NOMO-1 treated with dmso at 0.1 percent for 144 hours (cell line): ENCODE measurements at regions not wholly inside any gene's neighbourhood (a gene's known extent, or its start where the extent isn't known, plus 50 kb on each side); places are given as distances from the start of the nearest gene placed in this dataset.

Experiments
- DNase-seq: peaks from one replicate; lab custom pipeline; 2025; ENCODE audit not compliant: unreplicated experiment; lab: John Stamatoyannopoulos, UW

GRCh38 chr17:77534137-77534536, 393.4 kb downstream of the SEC14L1 start:
- no peak for DNase-seq

- no peak for DNase-seq
These were observed 394.7 kb downstream of the SEC14L1 start for GRCh38 chr17:77535435-77535834.

GRCh38 chr17:77535892-77536291, 395.1 kb downstream of the SEC14L1 start:
- DNase-seq = no peak

GRCh38 chr17:77537566-77537965, 396.8 kb downstream of the SEC14L1 start:
- DNase-seq = no peak

- DNase-seq = no peak
These were observed 399.8 kb downstream of the SEC14L1 start for GRCh38 chr17:77540531-77540930.

GRCh38 chr17:77540975-77541374, 400.2 kb downstream of the SEC14L1 start:
- no peak for DNase-seq

GRCh38 chr17:77542011-77542410, 401.2 kb downstream of the SEC14L1 start:
- no peak for DNase-seq

- peak; percentile 57 for DNase-seq
These were observed 402.1 kb downstream of the SEC14L1 start for GRCh38 chr17:77542551-77543490.

GRCh38 chr17:77543801-77544200, 403.0 kb downstream of the SEC14L1 start:
- no peak for DNase-seq

- DNase-seq = peak; percentile 27
These were observed 403.8 kb downstream of the SEC14L1 start for GRCh38 chr17:77544347-77545110.

GRCh38 chr17:77546772-77547241, 406.0 kb downstream of the SEC14L1 start:
- no peak for DNase-seq

- peak; percentile 65 for DNase-seq
These were observed 408.2 kb downstream of the SEC14L1 start for GRCh38 chr17:77548967-77549366.

GRCh38 chr17:77549726-77550366, 408.7 kb upstream of the TNRC6C start:
- no peak for DNase-seq

- DNase-seq = no peak
These were observed 404.9 kb upstream of the TNRC6C start for GRCh38 chr17:77553459-77554066.

- DNase-seq = no peak
These were observed 403.3 kb upstream of the TNRC6C start for GRCh38 chr17:77555121-77555591.

GRCh38 chr17:77555741-77556291, 402.7 kb upstream of the TNRC6C start:
- DNase-seq = no peak

- DNase-seq = no peak
These were observed 402.0 kb upstream of the TNRC6C start for GRCh38 chr17:77556383-77557061.

GRCh38 chr17:77558846-77559626, 399.5 kb upstream of the TNRC6C start:
- DNase-seq = no peak

- DNase-seq = no peak
These were observed 398.1 kb upstream of the TNRC6C start for GRCh38 chr17:77560381-77560780.
